HG03103 (cell line): ENCODE measurements at regions not wholly inside any gene's neighbourhood (a gene's known extent, or its start where the extent isn't known, plus 50 kb on each side); places are given as distances from the start of the nearest gene placed in this dataset.
"Not testable (repeated sequence)": the region's sequence is repeated elsewhere in the genome, so short reads cannot be mapped to it uniquely, and the experiment has no call there.

Experiments used
- ATAC-seq: cut with Tn5 transposase; IDR thresholded peaks from one replicate; pipeline ENCODE4 v1.9.1; 2021; ENCODE audit warnings: low read depth; ENCODE audit not compliant: unreplicated experiment

DNA sequence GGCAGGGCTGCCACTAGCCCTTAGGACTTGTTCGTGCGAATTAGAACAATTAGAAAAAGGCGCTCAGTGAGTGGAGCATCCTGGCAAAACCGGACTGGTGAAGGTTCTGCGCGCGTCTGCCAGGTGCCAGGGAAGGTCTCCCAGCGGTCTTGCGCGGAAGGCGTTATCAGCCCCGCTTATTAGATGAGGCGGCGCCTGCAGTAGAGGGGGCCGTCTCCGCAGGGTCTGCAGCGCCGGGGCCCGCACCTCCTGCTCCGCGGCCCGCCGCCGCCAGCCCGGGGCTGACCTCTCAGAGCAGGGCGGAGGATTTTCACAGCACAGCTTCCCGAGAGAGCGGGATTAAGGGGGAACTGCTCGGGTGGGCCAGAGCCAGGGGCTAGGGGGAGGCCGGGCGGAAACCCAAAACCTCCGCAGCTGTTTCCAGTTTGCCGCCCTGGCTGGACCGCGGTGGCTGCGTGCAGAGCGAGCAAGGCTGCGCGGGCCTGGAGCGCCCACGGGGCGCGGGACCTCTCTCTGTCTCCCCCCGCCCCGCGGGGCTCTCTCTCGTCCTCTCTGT, 155.2 kb downstream of the FOXD2 start:
- ATAC-seq: no peak

DNA sequence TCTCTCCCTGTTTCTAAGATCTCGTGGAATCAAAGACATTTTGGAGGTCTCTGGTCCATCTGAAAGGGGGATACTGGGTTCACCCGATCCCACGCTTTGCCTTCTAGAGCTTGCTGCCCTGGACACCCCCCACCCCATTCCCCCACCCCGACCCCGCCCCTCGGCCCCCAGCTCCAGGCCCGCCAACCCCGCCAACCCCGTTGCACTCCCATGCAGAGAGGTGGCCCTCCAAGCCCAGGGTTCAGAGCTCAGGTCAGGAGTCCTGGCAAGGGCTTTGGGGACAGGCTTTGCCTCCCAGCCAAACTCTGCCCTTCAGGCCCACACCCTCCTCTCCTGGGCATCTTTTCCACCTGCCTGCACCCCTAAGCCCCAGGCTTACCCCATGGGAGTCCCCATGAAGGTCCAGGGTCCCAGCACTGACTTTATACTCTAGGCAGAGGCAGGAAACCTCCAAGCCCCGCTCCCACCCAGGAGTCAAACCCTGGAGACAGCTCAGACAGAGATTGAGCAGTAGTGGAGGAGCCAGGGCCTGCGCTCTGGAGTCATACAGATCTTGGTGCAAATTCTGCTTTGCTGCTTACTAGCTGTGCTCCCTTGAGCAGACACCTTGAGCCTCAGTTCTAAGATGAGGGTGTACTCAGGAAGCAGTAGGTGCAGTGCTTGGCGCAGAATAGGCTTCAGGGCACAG, 155.9 kb downstream of the FOXD2 start:
- no peak for ATAC-seq

- no peak for ATAC-seq
Observed at GRCh38 chr1:47594627-47595026, 156.8 kb downstream of the FOXD2 start.

- ATAC-seq: no peak
Observed at GRCh38 chr1:47596328-47596727, 158.5 kb downstream of the FOXD2 start.

DNA sequence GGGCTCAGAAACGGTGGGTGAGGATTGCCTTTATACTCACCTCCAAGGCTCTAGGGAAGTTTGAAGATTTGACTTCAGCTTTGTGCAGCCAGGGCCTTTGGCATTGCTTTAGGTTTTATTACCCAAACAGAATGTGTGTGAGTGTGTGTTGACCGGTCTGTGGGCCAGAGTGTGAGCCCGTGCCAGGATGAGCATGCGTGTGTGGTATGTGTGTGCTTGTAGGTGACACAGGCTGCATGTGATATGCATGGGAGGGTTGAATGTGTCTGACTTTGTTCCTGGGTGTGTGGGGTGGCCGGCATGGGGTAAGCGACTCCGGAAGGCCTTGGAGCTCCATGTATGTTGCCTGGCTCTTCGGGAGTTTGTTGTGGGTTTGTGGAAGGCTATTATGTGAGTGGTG, 160.5 kb downstream of the FOXD2 start:
- no peak for ATAC-seq

DNA sequence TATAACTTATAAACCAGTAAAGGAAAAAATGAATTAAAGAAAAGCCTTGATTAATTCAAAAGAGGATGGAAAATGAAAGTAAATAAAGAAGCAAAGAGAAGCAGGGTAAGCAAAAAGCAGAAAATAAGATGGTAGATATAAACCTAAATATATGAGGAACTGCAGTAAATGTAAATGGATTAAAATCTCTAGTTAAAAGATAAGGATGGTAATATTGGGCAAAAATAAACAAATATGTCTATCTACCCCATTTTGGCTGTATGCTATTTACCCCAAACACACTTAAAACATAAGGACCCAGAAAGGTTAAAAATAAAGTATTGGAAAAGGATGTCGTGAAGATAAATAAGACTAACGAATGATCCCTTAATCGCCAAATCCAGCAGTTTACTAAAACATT, 161.9 kb downstream of the FOXD2 start:
- ATAC-seq: no peak

GRCh38 chr1:47602491-47602890, 164.6 kb downstream of the FOXD2 start:
- not testable (repeated sequence) for ATAC-seq

GRCh38 chr1:47604869-47605268, 167.0 kb downstream of the FOXD2 start:
- ATAC-seq: not testable (repeated sequence)

- no peak for ATAC-seq
Observed at GRCh38 chr1:47608296-47608875, 170.5 kb downstream of the FOXD2 start.

DNA sequence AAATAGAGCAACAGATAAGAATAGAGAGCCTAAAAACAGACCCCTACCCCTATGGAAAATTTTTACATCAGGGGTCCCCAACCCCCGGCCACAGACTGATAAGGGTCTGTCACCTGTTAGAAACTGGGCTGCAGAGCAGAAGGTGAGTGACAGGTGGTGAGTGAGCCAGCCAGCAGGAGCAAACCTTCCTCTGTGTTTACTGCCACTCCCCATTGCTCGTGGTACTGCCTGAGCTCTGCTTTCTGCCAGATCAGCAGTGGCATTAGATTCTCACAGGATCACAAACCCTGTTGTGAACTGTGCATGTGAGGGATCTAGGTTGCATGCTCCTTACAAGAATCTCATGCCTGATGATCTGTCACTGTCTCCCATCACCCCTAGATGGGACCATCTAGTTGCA, 174.1 kb downstream of the FOXD2 start:
- no peak for ATAC-seq

GRCh38 chr1:47612819-47613218, 175.0 kb downstream of the FOXD2 start:
- no peak for ATAC-seq

DNA sequence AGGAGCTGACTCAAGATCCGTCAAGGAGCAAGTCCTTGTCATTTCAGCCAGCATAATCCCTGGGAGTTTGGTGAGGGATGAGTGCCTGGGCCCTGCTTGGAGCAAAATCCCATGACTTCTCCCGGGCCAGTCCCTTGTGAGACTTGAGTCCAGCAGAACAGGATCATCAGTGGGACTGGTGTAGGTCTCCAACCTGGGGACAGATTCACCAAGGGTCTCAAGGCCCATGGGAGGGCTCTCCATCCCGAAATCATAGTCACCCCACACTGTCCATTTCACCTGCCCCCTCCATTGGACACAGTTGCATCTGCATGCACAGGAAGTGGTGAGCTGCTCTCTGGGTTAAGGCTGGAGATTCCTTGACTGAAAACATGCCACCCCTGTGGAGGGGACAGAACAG, 178.2 kb downstream of the FOXD2 start:
- no peak for ATAC-seq

DNA sequence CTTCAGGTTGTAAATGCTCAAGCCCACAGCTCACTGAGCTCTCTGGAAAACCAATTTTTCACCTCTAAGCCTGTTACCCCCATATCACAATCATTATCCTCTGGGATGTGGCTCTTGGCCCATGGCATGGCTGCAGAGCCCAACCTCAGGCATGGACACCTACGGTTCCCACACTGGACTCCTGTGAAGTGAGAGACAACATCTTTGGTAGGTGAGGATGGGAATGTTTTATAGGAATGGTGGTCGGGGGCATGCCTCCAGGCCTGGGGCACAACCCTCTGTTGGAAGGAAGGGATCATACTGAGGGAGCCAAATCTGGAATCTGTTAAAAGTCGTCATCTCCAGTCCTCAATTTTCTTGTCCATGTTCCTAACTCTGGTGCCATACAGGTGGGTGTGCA, 179.1 kb downstream of the FOXD2 start:
- no peak for ATAC-seq

DNA sequence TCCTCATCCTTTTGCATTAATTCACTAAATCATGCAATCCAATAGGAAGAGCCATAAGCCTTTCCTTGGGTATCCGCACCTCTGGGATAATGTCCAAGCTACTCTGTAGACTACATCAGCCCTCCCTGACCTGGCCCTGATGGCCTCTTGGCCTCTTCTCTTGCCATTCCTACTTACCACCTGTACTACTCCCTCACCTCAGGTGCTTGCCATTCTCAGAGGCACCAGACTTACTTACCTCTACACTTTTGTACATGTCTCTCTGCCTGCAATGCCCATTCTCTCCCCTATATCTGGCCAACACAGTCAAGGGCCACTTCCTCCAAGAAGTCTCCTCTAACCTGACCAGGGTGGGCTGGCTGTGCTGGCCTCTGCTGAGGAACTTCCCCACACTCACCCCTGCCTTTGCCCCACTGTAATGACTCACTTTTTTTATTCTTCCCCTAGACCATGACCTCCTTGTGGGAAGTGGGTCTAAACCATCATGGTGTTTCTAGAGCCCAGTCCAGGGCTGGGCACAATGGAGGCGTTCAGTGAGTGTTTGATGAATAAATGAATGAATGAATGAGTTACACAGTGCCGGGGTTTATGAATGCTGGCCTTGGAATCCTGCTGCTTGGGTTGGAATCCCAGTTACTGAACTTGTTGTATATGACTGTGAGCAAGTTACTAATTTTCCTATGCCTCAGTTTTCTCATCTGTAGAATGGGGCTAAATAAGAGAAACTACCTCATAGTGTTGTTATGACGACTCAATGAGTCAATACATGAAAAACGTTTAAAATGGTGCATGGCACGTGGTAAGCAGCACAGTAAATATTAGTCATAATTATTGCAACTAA, 179.8 kb downstream of the FOXD2 start:
- ATAC-seq: no peak

DNA sequence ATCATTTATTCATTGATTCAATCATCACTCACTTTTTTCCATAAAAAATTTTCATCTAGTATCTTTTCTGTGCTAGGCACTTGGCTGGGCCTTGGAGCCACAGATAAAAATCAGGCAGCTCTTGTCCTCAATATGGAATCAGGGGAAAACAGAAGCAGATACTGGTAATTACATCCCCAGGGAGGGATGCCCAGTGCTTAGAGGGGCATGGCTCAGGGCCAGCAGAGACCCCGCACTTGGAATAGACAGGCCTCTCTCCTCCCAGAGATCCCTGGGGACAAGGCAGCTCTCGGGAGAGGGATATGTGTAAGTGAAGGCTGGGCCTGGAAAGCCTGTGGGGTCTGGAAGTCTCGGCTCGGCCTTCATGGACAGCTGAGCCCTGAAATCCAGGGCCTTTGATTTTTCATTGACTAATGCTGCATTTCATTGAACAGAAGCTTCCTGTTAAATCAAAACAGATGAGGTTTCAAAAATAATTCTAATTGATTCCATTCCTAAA, 180.4 kb downstream of the FOXD2 start:
- no peak for ATAC-seq

GRCh38 chr1:47618830-47619229, 181.0 kb downstream of the FOXD2 start:
- no peak for ATAC-seq

GRCh38 chr1:47621483-47621882, 183.6 kb downstream of the FOXD2 start:
- no peak for ATAC-seq

DNA sequence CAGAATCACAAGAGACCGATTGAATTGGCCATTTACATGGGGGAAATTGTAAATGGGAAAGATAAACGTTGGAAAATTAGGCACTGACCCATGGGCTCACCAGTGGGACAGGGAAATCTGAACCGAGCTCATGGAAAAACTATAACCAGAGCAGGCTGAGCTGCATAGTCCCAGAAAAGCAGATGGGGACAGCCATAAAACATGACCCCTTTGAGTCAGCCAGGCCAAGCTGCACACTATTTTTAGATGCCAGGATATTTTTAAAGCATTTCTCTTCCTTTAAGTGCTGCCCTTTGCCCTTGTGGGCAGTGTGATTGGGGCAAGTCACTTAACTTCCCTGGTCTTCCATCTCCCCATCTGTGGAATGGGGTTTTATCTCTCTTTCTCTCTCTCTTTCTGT, 184.1 kb downstream of the FOXD2 start:
- no peak for ATAC-seq

DNA sequence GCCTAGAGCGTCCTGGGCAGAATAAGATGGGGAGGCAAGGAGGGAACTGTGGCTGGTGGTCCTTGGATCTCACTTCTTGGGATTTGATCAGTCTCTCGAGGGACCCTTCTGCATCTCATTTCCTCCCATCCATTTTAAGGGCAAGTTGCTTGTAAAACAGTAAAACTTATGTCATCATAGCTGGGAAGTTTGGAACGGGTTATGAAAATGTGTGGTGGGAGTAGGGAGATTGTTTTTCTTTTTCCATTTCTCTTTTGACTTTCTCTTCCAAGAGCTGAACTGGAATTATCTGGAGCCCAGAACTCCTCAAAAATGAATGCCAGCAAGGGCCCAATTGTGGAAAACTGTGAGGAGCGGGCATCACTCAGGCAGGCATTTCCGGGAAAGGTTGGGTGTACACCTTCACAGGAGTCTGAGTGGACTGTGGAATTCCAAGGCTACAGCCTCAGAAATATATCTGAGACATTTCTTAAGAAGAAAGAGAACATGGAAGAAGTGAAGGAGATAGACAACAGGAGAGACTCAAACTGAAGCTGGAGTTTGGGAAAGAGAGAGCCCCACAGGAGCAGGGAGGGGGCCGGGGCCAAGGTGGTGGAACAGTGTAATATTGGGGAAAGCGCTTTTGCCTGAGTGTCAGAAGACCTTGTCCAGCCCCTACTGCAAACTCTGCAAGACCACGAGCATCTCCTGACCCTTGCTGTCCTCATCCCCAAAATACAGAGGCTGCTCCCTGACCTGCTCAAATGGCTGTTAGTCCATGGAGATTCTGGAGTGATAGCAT, 185.1 kb downstream of the FOXD2 start:
- ATAC-seq: no peak

- no peak for ATAC-seq
Observed at GRCh38 chr1:47623557-47623940, 185.7 kb downstream of the FOXD2 start.

GRCh38 chr1:47624531-47624930, 186.7 kb downstream of the FOXD2 start:
- no peak for ATAC-seq
